ENCODE measurements at regions not wholly inside any gene's neighbourhood (a gene's known extent, or its start where the extent isn't known, plus 50 kb on each side); places are given as distances from the start of the nearest gene placed in this dataset.

GRCh38 chr12:91542067-91542466 lies 359.4 kb upstream of the DCN start:
- TF ChIP-seq CTCF (conservative IDR thresholded peaks at IDR 0.05) (no peak), EZH2 (IDR thresholded peaks at IDR 0.05; ENCODE audit: low read depth) (no peak)

All from PC-9 (cell line).